H4 (cell line): ENCODE measurements at regions not wholly inside any gene's neighbourhood (a gene's known extent, or its start where the extent isn't known, plus 50 kb on each side); places are given as distances from the start of the nearest gene placed in this dataset.
"Not testable (repeated sequence)": the region's sequence is repeated elsewhere in the genome, so short reads cannot be mapped to it uniquely, and the experiment has no call there.

Source experiments
- DNase-seq: peaks from one replicate; pipeline ENCODE4 v3.0.0-alpha.2; 2015; ENCODE audit warnings: low spot score

GRCh38 chr1:144516172-144516571 is 54.7 kb upstream of the NBPF15 start:
- DNase-seq: not testable (repeated sequence)

GRCh38 chr1:144516906-144517305 is 55.4 kb upstream of the NBPF15 start:
- DNase-seq: not testable (repeated sequence)

GRCh38 chr1:144518439-144518838 is 57.0 kb upstream of the NBPF15 start:
- not testable (repeated sequence) for DNase-seq

- DNase-seq: peak; percentile 10
Measured at GRCh38 chr1:144519528-144520189, 58.2 kb upstream of the NBPF15 start.

DNA sequence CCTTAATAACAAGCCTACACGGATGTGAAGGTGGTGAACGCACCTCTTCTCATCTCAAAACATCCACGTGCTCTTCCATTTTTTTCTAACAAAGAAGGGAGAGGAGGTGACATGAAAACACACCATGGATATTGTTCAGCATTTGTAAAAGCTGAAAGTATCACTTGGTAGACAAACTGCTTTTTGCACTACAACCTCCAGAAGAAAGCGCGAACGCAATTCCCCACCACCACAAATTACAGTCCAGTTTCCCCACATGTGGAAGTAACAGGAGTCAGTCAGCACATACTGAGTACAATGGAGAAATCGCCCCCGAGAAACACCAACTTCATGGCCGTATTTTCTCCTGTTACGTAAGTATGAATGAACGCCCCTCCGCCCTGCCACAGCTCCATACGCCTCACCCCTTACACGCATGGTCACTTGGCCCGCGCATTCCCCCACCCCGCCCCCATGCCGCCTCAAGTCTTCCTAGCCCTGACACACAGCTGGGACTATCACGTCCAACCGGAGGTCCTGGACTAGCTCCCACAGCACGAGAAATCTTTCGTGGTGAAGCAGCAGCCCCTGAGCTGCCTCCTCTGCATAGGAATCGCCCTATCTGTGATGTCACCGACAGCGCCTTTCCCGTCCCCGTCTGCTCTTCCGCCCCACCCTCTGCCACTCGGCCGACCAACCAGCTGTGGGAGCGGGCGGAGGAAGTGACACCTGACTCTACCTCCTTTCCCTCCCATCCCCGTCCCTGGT is 62.4 kb upstream of the NBPF15 start:
- not testable (repeated sequence) for DNase-seq

DNA sequence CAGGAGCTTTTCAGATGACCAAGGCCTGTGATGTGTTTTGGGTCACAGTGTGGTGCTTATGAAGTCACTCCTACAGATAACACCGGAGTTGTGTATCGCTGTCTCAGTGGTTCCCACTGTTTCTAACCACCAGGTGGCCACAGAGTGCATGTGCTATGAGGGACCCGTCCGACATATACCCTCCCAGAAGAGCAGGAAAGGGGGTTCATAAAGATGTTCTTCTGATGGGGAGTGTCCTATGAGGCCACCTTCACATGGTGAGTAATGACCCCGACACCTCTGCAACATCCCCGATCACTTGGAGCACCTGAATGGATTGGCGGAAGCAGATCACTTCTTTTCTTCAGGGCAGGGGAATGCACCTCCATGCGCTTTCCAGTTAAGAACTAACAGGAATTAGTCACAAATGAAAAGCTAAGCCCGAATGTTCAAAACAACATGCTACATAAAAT is 60.5 kb upstream of the PPIAL4F start:
- not testable (repeated sequence) for DNase-seq

- not testable (repeated sequence) for DNase-seq
Measured at GRCh38 chr1:144533480-144533879, 59.2 kb upstream of the PPIAL4F start.

- not testable (repeated sequence) for DNase-seq
Measured at GRCh38 chr1:144534286-144534685, 58.4 kb upstream of the PPIAL4F start.

DNA sequence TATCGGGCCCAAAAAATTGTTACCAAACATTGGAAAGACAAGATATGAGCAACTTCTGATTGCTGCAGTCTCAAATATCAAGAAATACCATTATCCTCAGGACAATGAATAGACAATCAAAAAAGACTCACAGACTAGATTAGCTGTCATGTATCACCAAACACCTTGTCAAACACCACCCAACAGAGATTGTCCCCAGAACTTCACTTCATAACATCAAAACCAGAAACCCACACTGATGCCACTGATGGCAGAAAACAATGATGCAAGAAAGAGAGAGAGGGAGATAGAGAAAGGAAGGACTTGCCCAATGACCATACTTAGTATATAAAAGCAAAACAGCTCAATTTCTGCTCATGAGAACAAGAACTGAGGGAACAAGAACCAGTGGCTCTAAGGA is 56.0 kb upstream of the PPIAL4F start:
- not testable (repeated sequence) for DNase-seq

DNA sequence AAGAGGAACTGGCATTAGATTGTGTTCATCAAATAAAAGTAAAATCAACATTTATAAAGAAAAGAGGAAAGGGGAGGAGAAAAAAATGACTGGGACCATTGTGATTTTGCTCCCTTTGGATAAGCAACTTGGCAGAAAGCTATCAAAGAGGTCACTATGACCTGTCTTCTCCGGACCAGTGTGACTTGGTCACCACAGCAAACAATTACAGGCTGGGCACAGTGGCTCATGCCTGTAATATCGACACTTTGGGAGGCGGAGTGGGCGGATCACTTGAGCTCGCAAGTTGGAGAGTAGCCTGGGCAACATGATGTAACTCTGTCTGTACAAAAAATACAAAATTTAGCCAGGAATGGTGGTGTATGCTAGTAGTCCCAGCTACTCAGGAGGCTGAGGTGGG is 55.5 kb upstream of the PPIAL4F start:
- DNase-seq: not testable (repeated sequence)

- DNase-seq: not testable (repeated sequence)
Measured at GRCh38 chr1:144538736-144539135, 54.0 kb upstream of the PPIAL4F start.

- not testable (repeated sequence) for DNase-seq
Measured at GRCh38 chr1:144539191-144539960, 53.3 kb upstream of the PPIAL4F start.
